ENCODE measurements at regions not wholly inside any gene's neighbourhood (a gene's known extent, or its start where the extent isn't known, plus 50 kb on each side); places are given as distances from the start of the nearest gene placed in this dataset.

- intact Hi-C loops (cut with micrococcal nuclease), result no loop called here
- Histone ChIP-seq H3K9ac (ENCODE audit: low read length) (no peak overlapping the region), H3K4me2 (ENCODE audit: low read length) (no peak overlapping the region), H3K27me3 (ENCODE audit: insufficient read depth, low read length) (0 out of 2 replicates have a peak, but pooled peaks cover 12% of the 10 kb centered on the region), H4K20me1 (ENCODE audit: insufficient read depth) (no peaks in the 10 kb centered on the region), H3K4me1 (ENCODE audit: control insufficient read depth in 1 of 2, insufficient read depth in 2 of 2, low read length in 2 of 2) (no peaks in the 10 kb centered on the region), H2AFZ (ENCODE audit: low read depth, low read length, poor library complexity, severe bottlenecking) (no peak overlapping the region), H3K27ac (ENCODE audit: low read depth, low read length) (no peak overlapping the region), H3K36me3 (ENCODE audit: control insufficient read depth in 1 of 2, insufficient read depth in 2 of 2, low read length in 2 of 2) (no peaks in the 10 kb centered on the region), H3K4me3 (replicated peaks in 1 of 2; ENCODE audit: low read depth in 1 of 2, low read length in 2 of 2) (no peak overlapping the region), H3K9me3 (ENCODE audit: control insufficient read depth in 1 of 2, insufficient read depth in 1 of 2, low read depth in 1 of 2, low read length in 2 of 2) (no peaks in the 10 kb centered on the region), H3K9me2 (ENCODE audit: insufficient read depth) (no peaks in the 10 kb centered on the region), H3K79me2 (ENCODE audit: insufficient read depth, low read length) (no peaks in the 10 kb centered on the region)
- RAD21 ChIA-PET (ENCODE audit: low non-redundant PET in 1 of 2, low total read pairs in 2 of 2, uncharacterized antibody in 2 of 2, unreplicated experiment in 2 of 2), result no interaction called here
- POLR2A ChIA-PET, result no interaction called here
- ATAC-seq (no peak), DNase-seq (ENCODE audit: low read depth, low spot score) (no peak)
- TF ChIP-seq EZH2 (IDR thresholded peaks at IDR 0.05), result no peak
- TF ChIP-seq YY1 (IDR thresholded peaks at IDR 0.05; ENCODE audit: extremely low read depth, insufficient replicate concordance, low read depth, low read length), result no peak
- TF ChIP-seq ZFX (IDR thresholded peaks at IDR 0.05), result no peak
- no peak for TF ChIP-seq CEBPB (IDR thresholded peaks at IDR 0.05; ENCODE audit: low read depth)
- TF ChIP-seq ZBTB33 (IDR thresholded peaks at IDR 0.05; ENCODE audit: extremely low read depth, insufficient replicate concordance, low read length), result no peak
- BruUV-seq (replicated peaks), result no TSS peak
- CTCF ChIA-PET, result no interaction called here
Measured at GRCh38 chr7:25383402-25383801, 155.1 kb upstream of the NPVF start.

- RAD21 ChIA-PET (ENCODE audit: low non-redundant PET in 1 of 2, low total read pairs in 2 of 2, uncharacterized antibody in 2 of 2, unreplicated experiment in 2 of 2), result no interaction called here
- no peak for ATAC-seq
- Histone ChIP-seq H3K36me3 (ENCODE audit: control insufficient read depth in 1 of 2, insufficient read depth in 2 of 2, low read length in 2 of 2) (no peaks in the 10 kb centered on the region), H3K79me2 (ENCODE audit: insufficient read depth, low read length) (no peaks in the 10 kb centered on the region), H3K4me3 (replicated peaks in 1 of 2; ENCODE audit: low read depth in 1 of 2, low read length in 2 of 2) (no peak overlapping the region), H4K20me1 (ENCODE audit: insufficient read depth) (no peaks in the 10 kb centered on the region), H2AFZ (ENCODE audit: low read depth, low read length, poor library complexity, severe bottlenecking) (no peak overlapping the region), H3K9ac (ENCODE audit: low read length) (no peak overlapping the region), H3K27ac (ENCODE audit: low read depth, low read length) (no peak overlapping the region), H3K27me3 (ENCODE audit: insufficient read depth, low read length) (0 out of 2 replicates have a peak, but pooled peaks cover 12% of the 10 kb centered on the region), H3K9me2 (ENCODE audit: insufficient read depth) (no peaks in the 10 kb centered on the region), H3K4me1 (ENCODE audit: control insufficient read depth in 1 of 2, insufficient read depth in 2 of 2, low read length in 2 of 2) (no peaks in the 10 kb centered on the region), H3K4me2 (ENCODE audit: low read length) (no peak overlapping the region), H3K9me3 (ENCODE audit: control insufficient read depth in 1 of 2, insufficient read depth in 1 of 2, low read depth in 1 of 2, low read length in 2 of 2) (no peaks in the 10 kb centered on the region)
- CTCF ChIA-PET, result no interaction called here
- POLR2A ChIA-PET, result no interaction called here
- intact Hi-C loops (cut with micrococcal nuclease), result no loop called here
- no peak for DNase-seq (ENCODE audit: low read depth, low spot score)
- BruUV-seq (replicated peaks), result no TSS peak
- TF ChIP-seq ZNF274 (IDR thresholded peaks at IDR 0.05; ENCODE audit: low read depth, low read length) (no peak), CBX3 (IDR thresholded peaks at IDR 0.05; ENCODE audit: low read depth) (no peak), POLR2A (IDR thresholded peaks at IDR 0.05; ENCODE audit: borderline replicate concordance, extremely low read depth, insufficient read depth, insufficient read length) (no peak), ZBTB33 (IDR thresholded peaks at IDR 0.05; ENCODE audit: extremely low read depth, insufficient replicate concordance, low read length) (no peak), EZH2phosphoT487 (IDR thresholded peaks at IDR 0.05; ENCODE audit: borderline replicate concordance) (no peak), ATF3 (IDR thresholded peaks at IDR 0.05) (no peak), ELF1 (IDR thresholded peaks at IDR 0.05; ENCODE audit: borderline replicate concordance, low read depth) (no peak), SP1 (IDR thresholded peaks at IDR 0.05; ENCODE audit: low read depth) (no peak)
- TF ChIP-seq, protein P1, sequence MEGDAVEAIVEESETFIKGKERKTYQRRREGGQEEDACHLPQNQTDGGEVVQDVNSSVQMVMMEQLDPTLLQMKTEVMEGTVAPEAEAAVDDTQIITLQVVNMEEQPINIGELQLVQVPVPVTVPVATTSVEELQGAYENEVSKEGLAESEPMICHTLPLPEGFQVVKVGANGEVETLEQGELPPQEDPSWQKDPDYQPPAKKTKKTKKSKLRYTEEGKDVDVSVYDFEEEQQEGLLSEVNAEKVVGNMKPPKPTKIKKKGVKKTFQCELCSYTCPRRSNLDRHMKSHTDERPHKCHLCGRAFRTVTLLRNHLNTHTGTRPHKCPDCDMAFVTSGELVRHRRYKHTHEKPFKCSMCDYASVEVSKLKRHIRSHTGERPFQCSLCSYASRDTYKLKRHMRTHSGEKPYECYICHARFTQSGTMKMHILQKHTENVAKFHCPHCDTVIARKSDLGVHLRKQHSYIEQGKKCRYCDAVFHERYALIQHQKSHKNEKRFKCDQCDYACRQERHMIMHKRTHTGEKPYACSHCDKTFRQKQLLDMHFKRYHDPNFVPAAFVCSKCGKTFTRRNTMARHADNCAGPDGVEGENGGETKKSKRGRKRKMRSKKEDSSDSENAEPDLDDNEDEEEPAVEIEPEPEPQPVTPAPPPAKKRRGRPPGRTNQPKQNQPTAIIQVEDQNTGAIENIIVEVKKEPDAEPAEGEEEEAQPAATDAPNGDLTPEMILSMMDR (IDR thresholded peaks at IDR 0.05 in 2 of 3, conservative IDR thresholded peaks at IDR 0.05 in 1 of 3; ENCODE audit: borderline replicate concordance in 1 of 3, insufficient read depth in 1 of 3, low read depth in 2 of 3, low read length in 2 of 3), result no peak
Measured at GRCh38 chr7:25384788-25385505, 156.7 kb upstream of the NPVF start.

All from HCT116 (cell line).